SK-N-SH (cell line): ENCODE measurements at regions not wholly inside any gene's neighbourhood (a gene's known extent, or its start where the extent isn't known, plus 50 kb on each side); places are given as distances from the start of the nearest gene placed in this dataset.

Experiments used
- CTCF ChIA-PET: fragments of 300-600, 350-600 bp; formaldehyde crosslinking; extraction: SDS; loops from one replicate; lab custom pipeline; 2021; lab: Yijun Ruan, JAX
- POLR2A ChIA-PET: fragments of 350-600 bp; sonication (Branson Sonifier 250); formaldehyde crosslinking; extraction: SDS; loops from one replicate; lab custom pipeline; 2020; ENCODE audit warnings: antibody characterized with exemption, inconsistent platforms; lab: Yijun Ruan, JAX
- DNase-seq: peaks from one replicate; pipeline ENCODE4 v3.0.0; 2012
- H2AFZ ChIP-seq: fragments of 200-600 bp; sonication (generic); 2 replicates; pipeline ENCODE4 v1.8.1; 2016; ENCODE audit warnings: antibody characterized with exemption, mild to moderate bottlenecking, low read depth
- H3F3A ChIP-seq: fragments of 200-600 bp; sonication (generic); replicated peaks from 2 replicates; pipeline ENCODE3; 2016; ENCODE audit warnings: antibody characterized with exemption, mild to moderate bottlenecking; ENCODE audit not compliant: insufficient read depth
- H3K27ac ChIP-seq, 2 experiments: fragments of 200-500 bp in 1 of 2; fragments of 200-600 bp in 1 of 2; sonication (Bioruptor generic) in 1 of 2; sonication (generic), shearing (Covaris generic) in 1 of 2; 2 replicates each; pipeline versions ENCODE4 v1.5.1 to v1.6.1; 2014 to 2016; ENCODE audit warnings: low read depth in 2 of 2, inconsistent platforms in 1 of 2, low read length in 1 of 2, mild to moderate bottlenecking in 1 of 2, mixed read lengths in 1 of 2
- H3K27me3 ChIP-seq: fragments of 200-600 bp; sonication (generic), shearing (Covaris generic); 2 replicates; pipeline ENCODE4 v1.6.1; 2016; ENCODE audit warnings: mixed run types; ENCODE audit not compliant: insufficient read depth
- H3K36me3 ChIP-seq, 2 experiments: fragments of 200-500 bp in 1 of 2; fragments of 200-600 bp in 1 of 2; sonication (Bioruptor generic) in 1 of 2; sonication (generic) in 1 of 2; replicated peaks in 1 of 2; 2 replicates each; pipeline versions ENCODE3 to v1.5.1; 2014 to 2016; ENCODE audit warnings: low read length in 1 of 2, mild to moderate bottlenecking in 1 of 2; ENCODE audit not compliant: insufficient read depth in 2 of 2, control insufficient read depth in 1 of 2
- H3K4me1 ChIP-seq, 2 experiments: fragments of 200-500 bp in 1 of 2; fragments of 200-600 bp in 1 of 2; sonication (Bioruptor generic) in 1 of 2; sonication (generic), shearing (Covaris generic) in 1 of 2; 2 replicates each; pipeline versions ENCODE4 v1.5.1 to v1.6.1; 2014 to 2016; ENCODE audit warnings: low read depth in 1 of 2, low read length in 1 of 2, mixed run types in 1 of 2; ENCODE audit not compliant: insufficient read depth in 2 of 2, control insufficient read depth in 1 of 2
- H3K4me2 ChIP-seq: fragments of 200-600 bp; sonication (generic), shearing (Covaris generic); 2 replicates; pipeline ENCODE4 v1.6.1; 2017; ENCODE audit warnings: mixed run types
- H3K4me3 ChIP-seq, 2 experiments: fragments of 200-500 bp in 1 of 2; fragments of 200-600 bp in 1 of 2; sonication (Bioruptor generic) in 1 of 2; sonication (generic), shearing (Covaris generic) in 1 of 2; 2 replicates each; pipeline versions ENCODE4 v1.5.1 to v1.8.1; 2014 to 2016; ENCODE audit warnings: low read depth in 2 of 2, inconsistent platforms in 1 of 2, low read length in 1 of 2, mild to moderate bottlenecking in 1 of 2, mixed read lengths in 1 of 2, moderate library complexity in 1 of 2
- H3K79me2 ChIP-seq: fragments of 200-600 bp; sonication (generic); 2 replicates; pipeline ENCODE4 v1.8.1; 2017; ENCODE audit warnings: mild to moderate bottlenecking; ENCODE audit not compliant: insufficient read depth
- H3K9ac ChIP-seq: fragments of 200-600 bp; sonication (generic); 2 replicates; pipeline ENCODE4 v1.6.1; 2017; ENCODE audit warnings: mixed run types
- H3K9me2 ChIP-seq: fragments of 200-600 bp; sonication (generic); 2 replicates; pipeline ENCODE4 v1.6.1; 2017; ENCODE audit warnings: mixed run types
- H3K9me3 ChIP-seq: fragments of 200-600 bp; sonication (generic); 2 replicates; pipeline ENCODE4 v1.6.1; 2017; ENCODE audit warnings: mixed run types, mild to moderate bottlenecking, moderate library complexity
- H4K20me1 ChIP-seq: fragments of 200-600 bp; sonication (generic); 2 replicates; pipeline ENCODE4 v1.6.1; 2017; ENCODE audit warnings: mild to moderate bottlenecking, mixed run types; ENCODE audit not compliant: insufficient read depth
- CTCF ChIP-seq: fragments of 200-600 bp; sonication (generic); IDR thresholded peaks from 2 replicates; pipeline ENCODE4 v1.6.1; 2017; ENCODE audit warnings: antibody characterized with exemption, mild to moderate bottlenecking, moderate library complexity
- ELF1 ChIP-seq: IDR thresholded peaks from 2 replicates; pipeline ENCODE4 v1.4.0; 2012
- EZH2phosphoT487 ChIP-seq: fragments of 200-600 bp; sonication (generic); IDR thresholded peaks from 2 replicates; pipeline ENCODE4 v1.6.1; 2017; ENCODE audit warnings: low read depth, mixed run types, mild to moderate bottlenecking, antibody characterized with exemption, moderate library complexity, borderline replicate concordance
- FOXJ3 ChIP-seq: sonication (generic); formaldehyde crosslinking; IDR thresholded peaks from 2 replicates; pipeline ENCODE4 v1.5.1; 2020; ENCODE audit warnings: mild to moderate bottlenecking, missing genetic modification reagents
- FOXM1 ChIP-seq: IDR thresholded peaks from 2 replicates; pipeline ENCODE4 v1.4.0; 2012; ENCODE audit warnings: low read depth, mild to moderate bottlenecking
- GABPA ChIP-seq: IDR thresholded peaks from 2 replicates; pipeline ENCODE4 v1.4.0; 2012; ENCODE audit warnings: low read depth, mild to moderate bottlenecking
- JUND ChIP-seq: IDR thresholded peaks from 2 replicates; pipeline ENCODE4 v1.4.0; 2012
- MEF2A ChIP-seq: IDR thresholded peaks from 2 replicates; pipeline ENCODE4 v1.4.0; 2012; ENCODE audit warnings: low read depth, borderline replicate concordance
- MXI1 ChIP-seq: IDR thresholded peaks from 2 replicates; pipeline ENCODE4 v1.6.1; 2012; ENCODE audit warnings: mild to moderate bottlenecking, low read depth, low read length, improper control_type of control experiment
- POLR2AphosphoS5 ChIP-seq: IDR thresholded peaks from 2 replicates; pipeline ENCODE4 v1.6.1; 2012; ENCODE audit warnings: low read depth, low read length
- RAD21 ChIP-seq: IDR thresholded peaks from 2 replicates; pipeline ENCODE4 v1.6.1; 2012; ENCODE audit warnings: mild to moderate bottlenecking, low read length
- RCOR1 ChIP-seq: fragments of 150-350 bp; IDR thresholded peaks from 2 replicates; pipeline ENCODE4 v1.6.1; 2017; ENCODE audit warnings: antibody characterized with exemption, low read length
- SIN3A ChIP-seq: IDR thresholded peaks from 2 replicates; pipeline ENCODE4 v1.6.1; 2012; ENCODE audit warnings: low read depth, mild to moderate bottlenecking, low read length, moderate library complexity, borderline replicate concordance
- TAF1 ChIP-seq: IDR thresholded peaks from 2 replicates; pipeline ENCODE4 v1.6.1; 2012; ENCODE audit warnings: low read depth, mild to moderate bottlenecking, low read length, moderate library complexity, borderline replicate concordance
- TCF12 ChIP-seq: IDR thresholded peaks from 2 replicates; pipeline ENCODE4 v1.4.0; 2012
- TEAD4 ChIP-seq: IDR thresholded peaks from 2 replicates; pipeline ENCODE4 v1.4.0; 2012; ENCODE audit warnings: mild to moderate bottlenecking, borderline replicate concordance; ENCODE audit not compliant: insufficient read depth
- USF2 ChIP-seq: fragments of 150-350 bp; IDR thresholded peaks from 2 replicates; pipeline ENCODE4 v1.6.1; 2017; ENCODE audit warnings: antibody characterized with exemption, low read length, low read depth, borderline replicate concordance
- YY1 ChIP-seq: IDR thresholded peaks from 2 replicates; pipeline ENCODE4 v1.4.0; 2012; ENCODE audit warnings: low read depth, mild to moderate bottlenecking
- ZBTB33 ChIP-seq: IDR thresholded peaks from 2 replicates; pipeline ENCODE4 v1.4.0; 2012; ENCODE audit warnings: low read depth, borderline replicate concordance
- WGBS: methylation state at CpG from one replicate; pipeline ENCODE4 v1.1.6; 2017; ENCODE audit warnings: low lambda C conversion rate; 5-methylcytosine and 5-hydroxymethylcytosine counted together

- H3K79me2 ChIP-seq: no peaks in the 10 kb centered on the region
- POLR2A ChIA-PET: no interaction called here
- no peak overlapping the region for H3K4me2 ChIP-seq
- CTCF ChIA-PET: no interaction called here
- DNase-seq: no peak
- no peaks in the 10 kb centered on the region for H3K9me2 ChIP-seq
- no peaks in the 10 kb centered on the region for H3K9me3 ChIP-seq
- no peak for TF ChIP-seq JUND
- no peak for TF ChIP-seq TAF1
- no peak for TF ChIP-seq USF2
- no peak for TF ChIP-seq RCOR1
- no peak for TF ChIP-seq GABPA
- no peak for TF ChIP-seq FOXM1
- no peak for TF ChIP-seq TEAD4
- no peak for TF ChIP-seq POLR2AphosphoS5
- TF ChIP-seq FOXJ3 (CRISPR knock-in tag): no peak
- TF ChIP-seq MEF2A: no peak
- no peak for TF ChIP-seq EZH2phosphoT487
- no peak for TF ChIP-seq YY1
- no peak for TF ChIP-seq CTCF
- no peak for TF ChIP-seq TCF12
- no peak for TF ChIP-seq SIN3A
- no peak for TF ChIP-seq ZBTB33
- H3K9ac ChIP-seq: no peak overlapping the region
- H3K4me3 ChIP-seq: no peak overlapping the region
- no peaks in the 10 kb centered on the region for H3K36me3 ChIP-seq
- H3F3A ChIP-seq: no peaks in the 10 kb centered on the region
- no peak overlapping the region for H3K27ac ChIP-seq
- H3K4me1 ChIP-seq: no peaks in the 10 kb centered on the region
- no peak overlapping the region for H2AFZ ChIP-seq
- 27% methylated on average over 2 of the region's 2 CpGs for WGBS
- no peaks in the 10 kb centered on the region for H4K20me1 ChIP-seq
- no peaks in the 10 kb centered on the region for H3K27me3 ChIP-seq
Observed at GRCh38 chr2:83784315-83784714, 674.8 kb downstream of the SUCLG1 start.

- Histone ChIP-seq H3K79me2 (no peaks in the 10 kb centered on the region), H3K9me2 (no peaks in the 10 kb centered on the region), H3K27me3 (no peaks in the 10 kb centered on the region), H3F3A (no peaks in the 10 kb centered on the region), H3K27ac (no peak overlapping the region), H4K20me1 (no peaks in the 10 kb centered on the region), H3K36me3 (no peaks in the 10 kb centered on the region), H3K4me2 (no peak overlapping the region), H3K4me1 (no peaks in the 10 kb centered on the region), H3K4me3 (no peak overlapping the region), H2AFZ (no peak overlapping the region), H3K9me3 (no peaks in the 10 kb centered on the region), H3K9ac (no peak overlapping the region)
- CTCF ChIA-PET: no interaction called here
- TF ChIP-seq TCF12: no peak
- no peak for TF ChIP-seq ELF1
- TF ChIP-seq EZH2phosphoT487: no peak
- TF ChIP-seq SIN3A: no peak
- no peak for TF ChIP-seq MXI1
- no peak for TF ChIP-seq RAD21
- TF ChIP-seq FOXM1: no peak
- no peak for DNase-seq
- POLR2A ChIA-PET: no interaction called here
- 14% methylated on average over 4 of the region's 4 CpGs for WGBS
Observed at GRCh38 chr2:83782122-83782521, 677.0 kb downstream of the SUCLG1 start.
